Smooth muscle cell (in vitro differentiated cells): ENCODE measurements at regions not wholly inside any gene's neighbourhood (a gene's known extent, or its start where the extent isn't known, plus 50 kb on each side); places are given as distances from the start of the nearest gene placed in this dataset.

Experiments
- DNase-seq: peaks from one replicate; lab custom pipeline; 2025; ENCODE audit not compliant: unreplicated experiment; lab: John Stamatoyannopoulos, UW
- H2AFZ ChIP-seq: fragments of 200-600 bp; sonication (generic); 2 replicates; pipeline ENCODE4 v1.6.0; 2016; ENCODE audit warnings: antibody characterized with exemption, low read depth, mild to moderate bottlenecking
- H3F3A ChIP-seq: fragments of 200-600 bp; sonication (generic); 2 replicates; pipeline ENCODE4 v1.6.0; 2017; ENCODE audit warnings: antibody characterized with exemption, low read depth
- H3K27ac ChIP-seq: fragments of 200-600 bp; sonication (generic); 2 replicates; pipeline ENCODE4 v1.5.1; 2016; ENCODE audit warnings: low read depth, mild to moderate bottlenecking
- H3K27me3 ChIP-seq: fragments of 200-600 bp; sonication (generic); 2 replicates; pipeline ENCODE4 v1.6.1; 2016; ENCODE audit warnings: low read depth, mild to moderate bottlenecking
- H3K36me3 ChIP-seq: fragments of 200-600 bp; sonication (generic); 2 replicates; pipeline ENCODE4 v1.5.1; 2016; ENCODE audit warnings: low read depth
- H3K4me1 ChIP-seq: fragments of 200-600 bp; sonication (generic); 2 replicates; pipeline ENCODE4 v1.5.1; 2016; ENCODE audit warnings: low read depth
- H3K4me2 ChIP-seq: fragments of 200-600 bp; sonication (generic); 2 replicates; pipeline ENCODE4 v1.6.0; 2016; ENCODE audit warnings: mild to moderate bottlenecking
- H3K4me3 ChIP-seq: fragments of 200-600 bp; sonication (generic); 2 replicates; pipeline ENCODE4 v1.5.1; 2016; ENCODE audit warnings: mild to moderate bottlenecking
- H3K79me2 ChIP-seq: fragments of 200-600 bp; sonication (generic); 2 replicates; pipeline ENCODE4 v1.6.0; 2016; ENCODE audit warnings: low read depth, mild to moderate bottlenecking
- H3K9ac ChIP-seq: fragments of 200-600 bp; sonication (generic); 2 replicates; pipeline ENCODE4 v1.6.0; 2016; ENCODE audit warnings: low read depth
- H3K9me3 ChIP-seq: fragments of 200-600 bp; sonication (generic); replicated peaks from 2 replicates; pipeline ENCODE4 v1.5.1; 2016; ENCODE audit warnings: low read depth
- H4K20me1 ChIP-seq: fragments of 200-600 bp; sonication (generic); 2 replicates; pipeline ENCODE4 v1.6.0; 2016; ENCODE audit warnings: low read depth
- CTCF ChIP-seq: fragments of 200-600 bp; sonication (generic); IDR thresholded peaks from 2 replicates; pipeline ENCODE4 v1.5.1; 2017; ENCODE audit warnings: borderline replicate concordance, mild to moderate bottlenecking, antibody characterized with exemption; ENCODE audit not compliant: insufficient read depth, poor library complexity, severe bottlenecking
- WGBS: methylation state at CpG from one replicate; pipeline ENCODE4 v1.1.7; 2016; ENCODE audit warnings: low lambda C conversion rate; 5-methylcytosine and 5-hydroxymethylcytosine counted together

- peaks cover 7% of the 10 kb centered on the region for H3K4me1 ChIP-seq
- no peaks in the 10 kb centered on the region for H3K9me3 ChIP-seq
- H3K27me3 ChIP-seq = no peaks in the 10 kb centered on the region
- no peak for TF ChIP-seq CTCF
- H3K36me3 ChIP-seq = no peaks in the 10 kb centered on the region
- H3K79me2 ChIP-seq = no peaks in the 10 kb centered on the region
- WGBS = 73% methylated on average over 12 of the region's 12 CpGs
- H3K4me3 ChIP-seq = no peak overlapping the region
- H3F3A ChIP-seq = no peaks in the 10 kb centered on the region
- no peak overlapping the region for H3K9ac ChIP-seq
- no peak overlapping the region for H3K27ac ChIP-seq
- H2AFZ ChIP-seq = no peak overlapping the region
- no peak for DNase-seq
- no peaks in the 10 kb centered on the region for H4K20me1 ChIP-seq
- H3K4me2 ChIP-seq = no peak overlapping the region
These were observed 401.1 kb upstream of the PODXL start for GRCh38 chr7:131957338-131958020.

GRCh38 chr7:131956864-131957263, 400.4 kb upstream of the PODXL start:
- no peak for DNase-seq
- H3K27ac ChIP-seq = no peak overlapping the region
- TF ChIP-seq CTCF = no peak
- peaks cover 7% of the 10 kb centered on the region for H3K4me1 ChIP-seq
- 100% methylated on average over 1 of the region's 1 CpG for WGBS
- no peak overlapping the region for H3K4me2 ChIP-seq
- no peaks in the 10 kb centered on the region for H4K20me1 ChIP-seq
- no peak overlapping the region for H3K9ac ChIP-seq
- no peak overlapping the region for H2AFZ ChIP-seq
- no peak overlapping the region for H3K4me3 ChIP-seq
- H3K27me3 ChIP-seq = no peaks in the 10 kb centered on the region
- H3K36me3 ChIP-seq = no peaks in the 10 kb centered on the region
- H3K79me2 ChIP-seq = no peaks in the 10 kb centered on the region
- H3K9me3 ChIP-seq = no peaks in the 10 kb centered on the region
- no peaks in the 10 kb centered on the region for H3F3A ChIP-seq

GRCh38 chr7:131955679-131956078, 399.3 kb upstream of the PODXL start:
- Histone ChIP-seq H3K27ac (no peak overlapping the region), H2AFZ (no peak overlapping the region), H3K9ac (no peak overlapping the region), H3F3A (no peaks in the 10 kb centered on the region), H3K4me1 (peaks cover 7% of the 10 kb centered on the region), H3K9me3 (no peaks in the 10 kb centered on the region), H3K36me3 (no peaks in the 10 kb centered on the region), H3K79me2 (no peaks in the 10 kb centered on the region), H3K4me2 (no peak overlapping the region), H3K4me3 (no peak overlapping the region), H4K20me1 (no peaks in the 10 kb centered on the region), H3K27me3 (no peaks in the 10 kb centered on the region)
- 74% methylated on average over 2 of the region's 2 CpGs for WGBS
- no peak for DNase-seq
- TF ChIP-seq CTCF = no peak

- Histone ChIP-seq H3K4me2 (no peak overlapping the region), H3K27me3 (no peaks in the 10 kb centered on the region), H4K20me1 (no peaks in the 10 kb centered on the region), H3K9ac (no peak overlapping the region), H3K79me2 (no peaks in the 10 kb centered on the region), H3K9me3 (no peaks in the 10 kb centered on the region), H3K27ac (no peak overlapping the region), H2AFZ (no peak overlapping the region), H3F3A (no peaks in the 10 kb centered on the region), H3K4me3 (no peak overlapping the region), H3K4me1 (peaks cover 9% of the 10 kb centered on the region), H3K36me3 (no peaks in the 10 kb centered on the region)
- TF ChIP-seq CTCF = no peak
- no peak for DNase-seq
- 73% methylated on average over 3 of the region's 3 CpGs for WGBS
These were observed 396.8 kb upstream of the PODXL start for GRCh38 chr7:131953184-131953583.
